IMR-90 (cell line): ENCODE measurements at regions not wholly inside any gene's neighbourhood (a gene's known extent, or its start where the extent isn't known, plus 50 kb on each side); places are given as distances from the start of the nearest gene placed in this dataset.

Experiments
- ATAC-seq: fragments of 200-7000 bp; cut with Tn5 transposase; 2 replicates; pipeline ENCODE4 v1.9.1; 2020; ENCODE audit warnings: low read depth, mild to moderate bottlenecking, moderate library complexity
- BruUV-seq: library from RNA; stranded (reverse); fragments of 400-500 nt; replicated peaks from 2 replicates; lab custom pipeline; 2021; lab: Mats Ljungman, UMichigan
- CTCF ChIA-PET: fragments of 300-600 bp; formaldehyde crosslinking; extraction: SDS; loops from one replicate; lab custom pipeline; 2021; ENCODE audit warnings: antibody characterized with exemption; lab: Yijun Ruan, JAX
- POLR2A ChIA-PET: fragments of 300-600 bp; sonication (Branson Sonifier 250); formaldehyde crosslinking; loops from one replicate; lab custom pipeline; 2022; ENCODE audit warnings: antibody characterized with exemption; ENCODE audit not compliant: unreplicated experiment; lab: Charles Lee
- DNase-seq: peaks from one replicate; pipeline ENCODE4 v3.0.0; 2013
- H2AFZ ChIP-seq: replicated peaks from 2 replicates; pipeline ENCODE3; 2013; ENCODE audit warnings: low read length, mild to moderate bottlenecking; ENCODE audit not compliant: poor library complexity
- H2AK5ac ChIP-seq: 2 replicates; pipeline ENCODE4 v1.6.1; 2013; ENCODE audit warnings: low read depth, low read length, inconsistent platforms
- H2AK9ac ChIP-seq: replicated peaks from 2 replicates; pipeline ENCODE3; 2013; ENCODE audit warnings: mild to moderate bottlenecking, low read depth, low read length, moderate library complexity; ENCODE audit not compliant: poor library complexity
- H2BK120ac ChIP-seq: 2 replicates; pipeline ENCODE4 v1.6.1; 2013; ENCODE audit warnings: low read depth, low read length, inconsistent platforms
- H2BK15ac ChIP-seq: 3 replicates; pipeline ENCODE4 v1.6.1; 2013; ENCODE audit warnings: low read depth, low read length, inconsistent platforms
- H2BK20ac ChIP-seq: 2 replicates; pipeline ENCODE4 v1.6.1; 2013; ENCODE audit warnings: low read depth, mild to moderate bottlenecking, inconsistent platforms, low read length, moderate library complexity
- H2BK5ac ChIP-seq: 2 replicates; pipeline ENCODE4 v1.6.1; 2013; ENCODE audit warnings: mild to moderate bottlenecking, low read depth, low read length, inconsistent platforms; ENCODE audit not compliant: poor library complexity, severe bottlenecking
- H3K14ac ChIP-seq: replicated peaks from 2 replicates; pipeline ENCODE4 v1.6.1; 2013; ENCODE audit warnings: low read depth, low read length, inconsistent platforms
- H3K18ac ChIP-seq: 2 replicates; pipeline ENCODE4 v1.6.1; 2013; ENCODE audit warnings: low read depth, low read length, control low read depth
- H3K23ac ChIP-seq: 2 replicates; pipeline ENCODE4 v1.6.1; 2013; ENCODE audit warnings: low read depth, low read length, inconsistent platforms
- H3K27ac ChIP-seq: 2 replicates; pipeline ENCODE4 v1.5.1; 2013; ENCODE audit warnings: mild to moderate bottlenecking, control low read depth, low read length; ENCODE audit not compliant: insufficient read depth
- H3K27me3 ChIP-seq: 2 replicates; pipeline ENCODE4 v1.6.1; 2013; ENCODE audit warnings: low read length; ENCODE audit not compliant: control insufficient read depth, insufficient read depth
- H3K36me3 ChIP-seq: 2 replicates; pipeline ENCODE4 v1.6.1; 2013; ENCODE audit warnings: low read length, mixed read lengths; ENCODE audit not compliant: control insufficient read depth, insufficient read depth
- H3K4ac ChIP-seq: 2 replicates; pipeline ENCODE4 v1.6.1; 2013; ENCODE audit warnings: low read depth, low read length, inconsistent platforms
- H3K4me1 ChIP-seq: 2 replicates; pipeline ENCODE4 v1.6.1; 2013; ENCODE audit warnings: low read length, mixed read lengths; ENCODE audit not compliant: control insufficient read depth, insufficient read depth
- H3K4me2 ChIP-seq: 2 replicates; pipeline ENCODE4 v1.6.1; 2013; ENCODE audit warnings: low read depth, mild to moderate bottlenecking, control low read depth, low read length, moderate library complexity
- H3K4me3 ChIP-seq: 2 replicates; pipeline ENCODE4 v1.5.1; 2013; ENCODE audit warnings: low read depth, mild to moderate bottlenecking, control low read depth, low read length, moderate library complexity; ENCODE audit not compliant: insufficient read depth
- H3K56ac ChIP-seq: 2 replicates; pipeline ENCODE4 v1.6.1; 2013; ENCODE audit warnings: low read length, inconsistent platforms; ENCODE audit not compliant: insufficient read depth; ENCODE audit errors: extremely low read depth
- H3K79me1 ChIP-seq, 2 experiments: 2 replicates each; pipeline ENCODE4 v1.6.1; 2013; ENCODE audit warnings: low read length in 2 of 2, inconsistent platforms in 1 of 2, low read depth in 1 of 2
- H3K9ac ChIP-seq: 2 replicates; pipeline ENCODE4 v1.6.1; 2013; ENCODE audit warnings: low read depth, low read length, control low read depth
- H3K9me1 ChIP-seq: 2 replicates; pipeline ENCODE4 v1.6.1; 2013; ENCODE audit warnings: low read length, inconsistent platforms; ENCODE audit not compliant: insufficient read depth
- H3K9me3 ChIP-seq: 2 replicates; pipeline ENCODE4 v1.6.1; 2013; ENCODE audit warnings: low read length; ENCODE audit not compliant: control insufficient read depth, insufficient read depth
- H4K20me1 ChIP-seq: 2 replicates; pipeline ENCODE4 v1.6.1; 2013; ENCODE audit warnings: low read length, inconsistent platforms; ENCODE audit not compliant: insufficient read depth
- H4K5ac ChIP-seq: 2 replicates; pipeline ENCODE4 v1.6.1; 2013; ENCODE audit warnings: mild to moderate bottlenecking, low read depth, low read length, control low read depth
- H4K8ac ChIP-seq, 2 experiments: 2 replicates each; pipeline ENCODE4 v1.6.1; 2013; ENCODE audit warnings: low read depth in 2 of 2, low read length in 2 of 2, control low read depth in 1 of 2, inconsistent platforms in 1 of 2
- H4K91ac ChIP-seq: 2 replicates; pipeline ENCODE4 v1.6.1; 2013; ENCODE audit warnings: low read depth, low read length, inconsistent platforms; ENCODE audit not compliant: insufficient read depth
- CEBPB ChIP-seq: IDR thresholded peaks from 2 replicates; pipeline ENCODE4 v1.6.1; 2012; ENCODE audit warnings: low read depth, low read length, improper control_type of control experiment
- FOS ChIP-seq: fragments of 150-350 bp; IDR thresholded peaks from 2 replicates; pipeline ENCODE4 v1.6.1; 2016; ENCODE audit warnings: low read depth, low read length
- MAFK ChIP-seq: IDR thresholded peaks from 2 replicates; pipeline ENCODE4 v1.6.1; 2012; ENCODE audit warnings: low read depth, low read length, improper control_type of control experiment
- MXI1 ChIP-seq: IDR thresholded peaks from 2 replicates; pipeline ENCODE4 v1.6.1; 2012; ENCODE audit warnings: low read depth, mild to moderate bottlenecking, low read length, moderate library complexity, borderline replicate concordance
- NFE2L2 ChIP-seq: fragments of 150-350 bp; IDR thresholded peaks from 2 replicates; pipeline ENCODE4 v1.6.1; 2016; ENCODE audit warnings: low read depth, mild to moderate bottlenecking, low read length
- WGBS, 2 experiments: methylation state at CpG; one replicate each; pipeline versions ENCODE4 v1.1.5 to v1.1.7; 2013; ENCODE audit warnings: missing lambda C conversion rate in 2 of 2; ENCODE audit not compliant: insufficient read length in 1 of 2; ENCODE audit errors: extremely low coverage in 2 of 2; 5-methylcytosine and 5-hydroxymethylcytosine counted together
- dilution Hi-C: fragments of 300-500 bp; cut with HindIII; formaldehyde crosslinking; loops from one replicate; pipeline ENCODE4 v1.14.3; 2018; ENCODE audit warnings: low sequenced_read_pairs; ENCODE audit not compliant: unreplicated experiment
- in situ Hi-C: fragments of 300-500 bp; cut with MboI; formaldehyde crosslinking; loops from 3 replicates; pipeline ENCODE4 v1.14.3; 2019; ENCODE audit warnings: low sequenced_read_pairs, inconsistent platforms, mixed read lengths
- intact Hi-C: fragments of 100-400 bp; cut with micrococcal nuclease; formaldehyde crosslinking; loops from 2 replicates; pipeline ENCODE4 v1.10.0; 2022
- TF ChIP-seq, protein P1 (sequence below): fragments of 150-350 bp; IDR thresholded peaks from 2 replicates; pipeline ENCODE4 v1.6.1; 2016; ENCODE audit warnings: low read depth, mild to moderate bottlenecking, low read length, moderate library complexity, borderline replicate concordance

GRCh38 chr6:81148751-81149150, 603.7 kb downstream of the TENT5A start:
- H3K23ac ChIP-seq: no peak overlapping the region
- H2AFZ ChIP-seq: no peak overlapping the region
- H3K79me1 ChIP-seq: no peaks in the 10 kb centered on the region
- TF ChIP-seq MXI1 (no peak), MAFK (no peak), CEBPB (no peak), FOS (no peak), NFE2L2 (no peak)
- TF ChIP-seq, protein P1, sequence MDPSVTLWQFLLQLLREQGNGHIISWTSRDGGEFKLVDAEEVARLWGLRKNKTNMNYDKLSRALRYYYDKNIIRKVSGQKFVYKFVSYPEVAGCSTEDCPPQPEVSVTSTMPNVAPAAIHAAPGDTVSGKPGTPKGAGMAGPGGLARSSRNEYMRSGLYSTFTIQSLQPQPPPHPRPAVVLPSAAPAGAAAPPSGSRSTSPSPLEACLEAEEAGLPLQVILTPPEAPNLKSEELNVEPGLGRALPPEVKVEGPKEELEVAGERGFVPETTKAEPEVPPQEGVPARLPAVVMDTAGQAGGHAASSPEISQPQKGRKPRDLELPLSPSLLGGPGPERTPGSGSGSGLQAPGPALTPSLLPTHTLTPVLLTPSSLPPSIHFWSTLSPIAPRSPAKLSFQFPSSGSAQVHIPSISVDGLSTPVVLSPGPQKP: no peak
- no peak overlapping the region for H2BK15ac ChIP-seq
- H2BK5ac ChIP-seq: no peak overlapping the region
- H2AK9ac ChIP-seq: no peak overlapping the region
- H3K9me3 ChIP-seq: peaks cover 2% of the 10 kb centered on the region; the same call in 1 of the 2 replicates
- H3K14ac ChIP-seq: no peak overlapping the region
- WGBS, 2 experiments: no CpG with 5 or more reads among the region's 3 CpGs
- H3K56ac ChIP-seq: no peak overlapping the region
- no TSS peak for BruUV-seq
- DNase-seq (no peak), ATAC-seq (no peak)
- H4K5ac ChIP-seq: no peak overlapping the region
- ChIA-PET POLR2A (no interaction called here), CTCF (no interaction called here)
- in situ Hi-C loops (no loop called here), intact Hi-C loops (no loop called here), dilution Hi-C loops (no loop called here)
- H2BK20ac ChIP-seq: no peak overlapping the region
- no peak overlapping the region for H4K8ac ChIP-seq
- H3K4me1 ChIP-seq: no peaks in the 10 kb centered on the region
- H2BK120ac ChIP-seq: no peak overlapping the region
- H3K27ac ChIP-seq: no peak overlapping the region
- H3K36me3 ChIP-seq: no peaks in the 10 kb centered on the region
- no peaks in the 10 kb centered on the region for H4K20me1 ChIP-seq
- H3K9me1 ChIP-seq: no peaks in the 10 kb centered on the region
- H3K18ac ChIP-seq: no peak overlapping the region
- H3K4me3 ChIP-seq: no peak overlapping the region
- no peak overlapping the region for H3K4me2 ChIP-seq
- H3K4ac ChIP-seq: no peak overlapping the region
- no peak overlapping the region for H4K91ac ChIP-seq
- no peak overlapping the region for H2AK5ac ChIP-seq
- no peak overlapping the region for H3K9ac ChIP-seq
- no peaks in the 10 kb centered on the region for H3K27me3 ChIP-seq
